HG03354 (cell line): ENCODE measurements at regions not wholly inside any gene's neighbourhood (a gene's known extent, or its start where the extent isn't known, plus 50 kb on each side); places are given as distances from the start of the nearest gene placed in this dataset.
"Not testable (repeated sequence)": the region's sequence is repeated elsewhere in the genome, so short reads cannot be mapped to it uniquely, and the experiment has no call there.

ENCODE experiments used
- ATAC-seq: cut with Tn5 transposase; IDR thresholded peaks from one replicate; pipeline ENCODE4 v1.9.1; 2021; ENCODE audit warnings: mild to moderate bottlenecking; ENCODE audit not compliant: unreplicated experiment, poor library complexity, severe bottlenecking

DNA sequence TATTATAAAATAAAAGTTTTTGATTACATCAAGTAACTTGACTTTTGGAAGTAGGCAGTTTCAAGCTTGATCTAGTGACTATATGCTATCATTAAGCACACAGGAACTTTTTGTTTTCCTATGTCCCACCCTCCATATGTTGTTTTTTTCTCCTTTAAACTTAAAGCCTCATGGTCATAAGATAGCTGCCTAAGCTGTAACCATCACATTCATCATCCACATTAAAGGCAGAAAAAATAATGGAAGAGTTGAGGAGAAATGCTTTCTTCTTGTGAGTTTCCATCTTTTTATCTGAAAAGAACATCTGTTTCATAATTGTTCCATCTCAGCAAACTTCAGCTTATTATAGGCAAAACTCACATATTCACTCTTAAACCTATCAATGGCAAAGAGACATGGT is 630.4 kb downstream of the STK39 start:
- ATAC-seq: no peak

DNA sequence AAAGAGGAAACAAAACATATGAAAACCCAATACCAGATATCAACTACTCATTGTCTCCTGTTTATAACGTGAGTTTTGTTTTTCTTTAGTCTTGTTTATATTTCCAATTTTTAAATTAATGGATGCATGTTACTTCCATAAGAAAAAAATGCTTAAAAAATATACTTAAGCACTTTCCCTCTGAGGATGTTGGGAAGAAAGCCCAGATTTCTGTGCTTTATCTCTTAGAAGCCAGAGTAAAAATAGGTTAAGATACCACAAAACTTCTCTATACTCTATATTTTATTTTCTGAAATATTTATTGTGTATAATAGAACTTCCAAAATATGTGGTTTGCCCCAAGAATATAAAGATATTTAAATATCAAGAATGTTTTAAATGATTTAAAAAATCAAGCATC is 633.9 kb downstream of the STK39 start:
- ATAC-seq: no peak

- ATAC-seq: no peak
Observed at GRCh38 chr2:167608487-167608886, 638.9 kb downstream of the STK39 start.

DNA sequence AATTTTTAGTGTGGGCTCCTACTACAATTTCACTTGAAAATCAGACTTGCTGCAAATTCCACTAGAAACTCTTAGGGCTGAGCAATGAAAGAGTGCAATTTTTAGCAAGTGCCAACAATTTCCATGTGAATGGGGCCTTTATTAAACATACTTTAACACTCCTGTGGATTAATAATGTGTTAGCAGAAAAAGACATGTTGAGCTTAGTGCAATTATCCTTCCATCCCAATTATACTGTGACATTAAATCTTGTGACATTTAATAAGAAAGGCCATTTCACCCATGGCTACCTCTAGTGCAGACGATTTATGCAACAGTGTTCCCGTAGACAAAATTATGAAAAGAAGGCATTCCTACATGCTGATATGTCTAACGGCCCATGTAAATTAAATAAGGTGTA is 639.7 kb downstream of the STK39 start:
- no peak for ATAC-seq

GRCh38 chr2:167607211-167607610 is 640.2 kb downstream of the STK39 start:
- ATAC-seq: no peak

GRCh38 chr2:167602122-167602521 is 645.3 kb downstream of the STK39 start:
- ATAC-seq: no peak

- ATAC-seq: no peak
Observed at GRCh38 chr2:167599219-167599618, 648.2 kb downstream of the STK39 start.

DNA sequence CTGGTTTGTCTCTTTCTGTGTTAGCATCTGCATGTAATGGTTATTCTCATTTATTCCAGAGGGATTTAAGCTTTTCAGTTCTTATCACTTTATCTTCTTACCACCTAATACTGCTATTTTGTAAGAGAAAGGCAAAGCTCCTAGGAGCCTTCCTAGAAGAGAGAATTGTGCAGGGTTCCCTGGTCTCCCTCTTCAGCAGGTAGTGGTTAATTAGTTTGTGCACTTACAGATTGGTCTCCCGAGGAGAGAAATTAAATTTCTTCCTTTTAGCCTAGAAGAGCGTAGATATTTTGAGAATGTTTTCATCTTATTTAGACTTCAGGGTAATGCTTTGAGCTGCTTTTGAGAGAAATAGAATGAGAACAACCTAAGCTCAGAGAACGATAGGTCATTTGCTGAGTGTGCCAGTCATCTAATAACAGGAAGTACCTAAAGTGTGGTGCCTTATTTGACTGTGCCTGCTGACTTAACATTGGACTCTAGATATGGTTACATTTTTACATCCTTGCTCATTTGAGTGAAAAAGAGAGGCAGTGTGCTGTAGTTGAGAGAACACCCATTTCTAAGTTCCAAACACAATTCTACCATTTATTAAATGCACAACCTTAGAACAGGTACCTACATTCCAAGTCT is 651.4 kb downstream of the STK39 start:
- peak; percentile 99 for ATAC-seq

DNA sequence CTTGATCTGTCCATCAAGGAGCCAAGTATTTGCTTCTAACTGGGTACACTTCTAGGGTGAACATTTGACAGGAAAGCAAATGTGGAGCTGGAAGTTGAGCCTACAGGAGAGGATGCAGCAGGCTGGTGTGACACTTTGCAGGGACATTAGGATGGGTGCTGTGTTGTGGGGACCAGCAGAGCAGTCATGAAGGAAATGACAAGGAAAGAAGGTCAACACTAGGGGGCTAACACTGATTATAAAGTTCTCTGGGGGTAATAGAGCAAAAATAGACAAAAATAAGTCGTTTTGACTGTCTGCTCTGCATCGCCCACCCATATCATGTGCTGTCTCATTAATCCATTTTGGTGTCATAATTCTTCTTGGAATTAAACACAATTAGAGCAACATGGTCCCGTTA is 652.4 kb downstream of the STK39 start:
- ATAC-seq: no peak

GRCh38 chr2:167592441-167592840 is 655.0 kb downstream of the STK39 start:
- no peak for ATAC-seq

- no peak for ATAC-seq
Observed at GRCh38 chr2:167582619-167583018, 664.8 kb downstream of the STK39 start.

GRCh38 chr2:167581961-167582574 is 665.3 kb downstream of the STK39 start:
- no peak for ATAC-seq

DNA sequence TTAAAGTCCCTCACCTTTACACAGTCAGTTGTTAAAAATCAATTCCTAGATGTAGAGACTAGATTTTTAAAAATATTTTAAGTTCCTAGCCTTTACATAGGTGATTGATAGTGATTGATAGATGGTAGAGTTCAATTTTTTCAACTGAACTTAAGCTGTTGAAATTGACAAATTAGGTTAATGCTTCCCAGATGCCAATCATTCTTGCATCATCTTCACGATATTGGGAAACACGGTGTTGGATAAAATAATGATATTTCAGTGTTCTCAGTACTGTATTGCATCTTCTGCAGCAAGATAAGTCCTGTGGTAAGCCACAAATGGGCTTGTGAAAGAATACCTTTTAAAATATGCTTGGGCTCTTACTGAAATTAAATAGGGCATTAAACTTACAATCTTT is 667.6 kb downstream of the STK39 start:
- no peak for ATAC-seq

GRCh38 chr2:167575276-167575675 is 672.1 kb downstream of the STK39 start:
- ATAC-seq: no peak

DNA sequence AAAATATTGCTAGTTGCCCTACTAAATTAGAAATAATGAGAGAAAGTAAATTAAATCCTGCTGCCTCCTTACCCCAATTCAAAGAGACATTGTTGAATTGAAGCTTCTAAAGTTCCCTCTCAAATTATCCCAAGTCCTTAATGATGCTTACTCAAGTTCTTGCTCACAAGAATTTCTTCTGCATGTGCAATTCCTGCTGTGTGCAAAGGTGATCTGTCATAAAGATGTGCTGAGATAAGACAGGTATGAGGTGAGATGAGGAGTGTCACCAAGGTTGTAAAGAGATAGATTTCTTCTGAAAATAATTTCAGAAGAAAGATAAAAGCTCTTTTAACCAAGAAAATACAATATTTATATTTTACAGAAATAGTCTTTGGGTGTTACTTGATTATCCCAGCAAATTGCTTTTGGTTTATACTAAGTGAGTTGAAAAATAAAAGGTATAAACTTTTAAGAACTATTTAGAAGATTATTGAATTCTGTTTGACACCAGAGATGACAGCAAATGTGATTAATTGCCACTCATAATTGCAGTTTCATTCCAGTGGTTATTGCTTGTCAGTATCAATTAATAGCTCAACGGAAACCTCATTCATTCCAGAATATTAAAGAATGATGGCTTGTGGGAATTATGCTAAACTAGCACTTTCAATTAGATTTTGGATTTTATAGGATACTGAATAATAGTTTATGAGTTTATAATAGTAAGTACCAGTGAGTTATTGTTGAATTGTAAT is 674.3 kb downstream of the STK39 start:
- no peak for ATAC-seq

GRCh38 chr2:167570370-167570769 is 677.0 kb downstream of the STK39 start:
- ATAC-seq: no peak

DNA sequence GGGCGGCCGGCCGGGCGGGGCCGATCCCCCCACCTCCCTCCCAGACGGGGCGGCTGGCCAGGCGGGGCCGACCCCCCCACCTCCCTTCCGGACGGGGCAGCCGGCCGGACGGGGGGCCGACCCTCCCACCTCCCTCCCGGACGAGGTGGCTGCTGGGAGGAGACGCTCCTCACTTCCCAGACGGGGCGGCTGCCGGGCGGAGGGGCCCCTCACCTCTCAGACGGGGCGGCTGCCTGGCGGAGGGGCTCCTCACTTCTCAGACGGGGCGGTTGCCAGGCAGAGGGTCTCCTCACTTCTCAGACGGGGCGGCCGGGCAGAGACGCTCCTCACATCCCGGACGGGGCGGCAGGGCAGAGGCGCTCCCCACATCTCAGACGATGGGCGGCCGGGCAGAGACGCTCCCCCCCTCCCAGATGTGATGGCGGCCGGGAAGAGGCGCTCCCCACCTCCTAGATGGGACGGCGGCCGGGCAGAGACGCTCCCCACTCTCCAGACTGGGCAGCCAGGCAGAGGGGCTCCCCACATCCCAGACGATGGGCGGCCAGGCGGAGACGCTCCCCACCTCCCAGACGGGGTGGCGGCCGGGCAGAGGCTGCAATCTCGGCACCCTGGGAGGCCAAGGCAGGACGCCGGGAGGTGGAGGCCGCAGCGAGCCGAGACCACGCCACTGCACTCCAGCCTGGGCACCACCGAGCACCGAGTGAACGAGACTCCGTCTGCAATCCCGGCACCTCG is 675.8 kb downstream of the XIRP2 start:
- ATAC-seq: not testable (repeated sequence)

DNA sequence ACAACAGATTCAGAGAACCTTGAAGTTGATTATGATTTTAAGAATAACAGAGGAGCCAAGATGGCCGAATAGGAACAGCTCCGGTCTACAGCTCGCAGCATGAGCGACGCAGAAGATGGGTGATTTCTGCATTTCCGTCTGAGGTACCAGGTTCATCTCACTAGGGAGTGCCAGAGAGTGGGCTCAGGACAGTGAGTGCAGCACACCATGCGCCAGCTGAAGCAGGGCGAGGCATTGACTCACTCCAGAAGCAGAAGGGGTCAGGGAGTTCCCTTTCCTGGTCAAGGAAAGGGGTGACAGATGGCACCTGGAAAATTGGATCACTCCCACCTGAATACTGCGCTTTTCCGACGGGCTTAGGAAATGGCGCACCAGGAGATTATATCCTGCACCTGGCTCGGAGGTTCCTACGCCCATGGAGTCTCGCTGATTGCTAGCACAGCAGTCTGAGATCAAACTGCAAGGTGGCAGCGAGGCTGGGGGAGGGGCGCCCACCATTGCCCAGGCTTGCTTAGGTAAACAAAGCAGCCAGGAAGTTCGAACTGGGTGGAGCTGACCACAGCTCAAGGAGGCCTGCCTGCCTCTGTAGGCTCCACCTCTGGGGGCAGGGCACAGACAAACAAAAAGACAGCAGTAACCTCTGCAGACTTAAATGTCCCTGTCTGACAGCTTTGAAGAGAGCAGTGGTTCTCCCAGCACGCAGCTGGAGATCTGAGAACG is 670.2 kb downstream of the XIRP2 start:
- not testable (repeated sequence) for ATAC-seq

- no peak for ATAC-seq
Observed at GRCh38 chr2:167555098-167555720, 666.9 kb downstream of the XIRP2 start.
